ENCODE measurements at regions not wholly inside any gene's neighbourhood (a gene's known extent, or its start where the extent isn't known, plus 50 kb on each side); places are given as distances from the start of the nearest gene placed in this dataset.

DNA sequence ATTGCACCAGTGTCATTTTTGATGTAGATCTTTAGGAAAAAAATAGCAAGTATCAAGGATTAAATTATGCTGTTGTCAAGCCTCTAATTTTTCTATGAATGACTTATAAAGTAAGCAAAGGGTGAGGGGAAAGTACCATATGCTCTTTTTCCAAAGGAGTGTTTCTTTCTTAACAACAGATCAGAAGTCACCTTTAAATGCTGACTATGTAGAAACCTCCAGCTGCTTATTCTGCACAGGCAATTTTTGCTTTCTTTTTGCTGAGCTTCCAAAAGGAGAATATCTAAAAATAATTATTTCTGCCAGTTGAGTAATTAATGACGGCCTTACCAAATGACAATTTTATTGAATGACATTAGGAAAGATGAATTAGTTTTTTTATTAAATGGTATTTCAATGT, 390.6 kb upstream of the MANEA start:
- TF ChIP-seq, protein P1, sequence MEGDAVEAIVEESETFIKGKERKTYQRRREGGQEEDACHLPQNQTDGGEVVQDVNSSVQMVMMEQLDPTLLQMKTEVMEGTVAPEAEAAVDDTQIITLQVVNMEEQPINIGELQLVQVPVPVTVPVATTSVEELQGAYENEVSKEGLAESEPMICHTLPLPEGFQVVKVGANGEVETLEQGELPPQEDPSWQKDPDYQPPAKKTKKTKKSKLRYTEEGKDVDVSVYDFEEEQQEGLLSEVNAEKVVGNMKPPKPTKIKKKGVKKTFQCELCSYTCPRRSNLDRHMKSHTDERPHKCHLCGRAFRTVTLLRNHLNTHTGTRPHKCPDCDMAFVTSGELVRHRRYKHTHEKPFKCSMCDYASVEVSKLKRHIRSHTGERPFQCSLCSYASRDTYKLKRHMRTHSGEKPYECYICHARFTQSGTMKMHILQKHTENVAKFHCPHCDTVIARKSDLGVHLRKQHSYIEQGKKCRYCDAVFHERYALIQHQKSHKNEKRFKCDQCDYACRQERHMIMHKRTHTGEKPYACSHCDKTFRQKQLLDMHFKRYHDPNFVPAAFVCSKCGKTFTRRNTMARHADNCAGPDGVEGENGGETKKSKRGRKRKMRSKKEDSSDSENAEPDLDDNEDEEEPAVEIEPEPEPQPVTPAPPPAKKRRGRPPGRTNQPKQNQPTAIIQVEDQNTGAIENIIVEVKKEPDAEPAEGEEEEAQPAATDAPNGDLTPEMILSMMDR (conservative IDR thresholded peaks at IDR 0.05 in 1 of 2, IDR thresholded peaks at IDR 0.05 in 1 of 2; ENCODE audit: low read depth in 1 of 2, low read length in 2 of 2), result no peak
- no peak for TF ChIP-seq EZH2 (IDR thresholded peaks at IDR 0.05; ENCODE audit: low read length, missing control alignments)
